OCI-LY3 (cell line): ENCODE measurements at regions not wholly inside any gene's neighbourhood (a gene's known extent, or its start where the extent isn't known, plus 50 kb on each side); places are given as distances from the start of the nearest gene placed in this dataset.

Source experiments
- EZH2phosphoT487 ChIP-seq: fragments of 200-600 bp; shearing (Covaris generic); IDR thresholded peaks from 2 replicates; pipeline ENCODE4 v1.6.1; 2018; ENCODE audit warnings: antibody characterized with exemption, mixed run types, low read depth
- TF ChIP-seq, protein P1 (sequence below): fragments of 200-600, 300-600 bp; sonication (generic); IDR thresholded peaks from 2 replicates; pipeline ENCODE4 v1.5.1; 2014; ENCODE audit warnings: antibody characterized with exemption, low read length, low read depth

DNA sequence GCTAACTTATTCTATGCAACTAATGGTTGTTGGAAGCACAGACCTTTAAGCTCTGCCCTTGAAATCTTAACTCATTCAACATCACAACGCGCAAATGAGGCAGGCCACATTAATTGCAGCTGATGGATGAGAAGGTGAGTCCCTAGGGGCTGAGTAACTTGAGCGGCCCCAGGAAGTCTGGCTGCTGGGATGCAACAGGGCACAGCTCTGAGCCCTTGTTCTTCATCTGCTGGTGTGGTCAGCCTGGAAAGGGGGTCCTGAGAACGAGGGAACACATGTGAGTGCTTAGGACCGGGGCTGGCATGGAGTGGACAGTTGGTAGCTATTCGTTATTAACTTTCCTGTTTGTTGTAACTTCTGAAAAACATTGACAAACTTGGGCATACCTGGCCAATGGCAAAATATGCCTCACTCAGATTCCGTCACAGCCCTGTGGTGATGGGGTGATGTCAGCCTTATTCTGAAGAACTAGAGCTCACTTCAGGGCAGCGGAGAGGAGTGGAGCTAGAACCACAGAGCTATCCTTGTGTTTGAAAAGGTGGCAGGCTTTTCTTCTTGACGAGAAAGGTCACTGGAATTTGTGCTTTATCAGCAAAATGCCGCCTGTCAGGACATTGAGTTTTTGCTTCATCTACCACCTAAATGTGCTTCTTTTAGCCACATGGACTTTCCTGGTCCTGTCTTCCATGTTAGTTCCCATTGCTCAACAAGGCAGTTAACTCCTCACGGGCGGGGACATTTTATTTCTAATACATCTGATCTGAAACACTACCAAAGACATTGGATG lies 145.9 kb upstream of the FHL2 start:
- TF ChIP-seq, protein P1, sequence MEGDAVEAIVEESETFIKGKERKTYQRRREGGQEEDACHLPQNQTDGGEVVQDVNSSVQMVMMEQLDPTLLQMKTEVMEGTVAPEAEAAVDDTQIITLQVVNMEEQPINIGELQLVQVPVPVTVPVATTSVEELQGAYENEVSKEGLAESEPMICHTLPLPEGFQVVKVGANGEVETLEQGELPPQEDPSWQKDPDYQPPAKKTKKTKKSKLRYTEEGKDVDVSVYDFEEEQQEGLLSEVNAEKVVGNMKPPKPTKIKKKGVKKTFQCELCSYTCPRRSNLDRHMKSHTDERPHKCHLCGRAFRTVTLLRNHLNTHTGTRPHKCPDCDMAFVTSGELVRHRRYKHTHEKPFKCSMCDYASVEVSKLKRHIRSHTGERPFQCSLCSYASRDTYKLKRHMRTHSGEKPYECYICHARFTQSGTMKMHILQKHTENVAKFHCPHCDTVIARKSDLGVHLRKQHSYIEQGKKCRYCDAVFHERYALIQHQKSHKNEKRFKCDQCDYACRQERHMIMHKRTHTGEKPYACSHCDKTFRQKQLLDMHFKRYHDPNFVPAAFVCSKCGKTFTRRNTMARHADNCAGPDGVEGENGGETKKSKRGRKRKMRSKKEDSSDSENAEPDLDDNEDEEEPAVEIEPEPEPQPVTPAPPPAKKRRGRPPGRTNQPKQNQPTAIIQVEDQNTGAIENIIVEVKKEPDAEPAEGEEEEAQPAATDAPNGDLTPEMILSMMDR, result no peak
- no peak for TF ChIP-seq EZH2phosphoT487
